ENCODE measurements at regions not wholly inside any gene's neighbourhood (a gene's known extent, or its start where the extent isn't known, plus 50 kb on each side); places are given as distances from the start of the nearest gene placed in this dataset.
"Not testable (repeated sequence)": the region's sequence is repeated elsewhere in the genome, so short reads cannot be mapped to it uniquely, and the experiment has no call there.

- TF ChIP-seq CTCF (conservative IDR thresholded peaks at IDR 0.05; ENCODE audit: low read depth, low read length); NFE2L2 (IDR thresholded peaks at IDR 0.05; ENCODE audit: low read depth, low read length); POLR2A (IDR thresholded peaks at IDR 0.05; ENCODE audit: low read depth, low read length); RAD21 (IDR thresholded peaks at IDR 0.05; ENCODE audit: low read length); USF2 (IDR thresholded peaks at IDR 0.05; ENCODE audit: low read depth, low read length); MAZ (IDR thresholded peaks at IDR 0.05; ENCODE audit: borderline replicate concordance, low read depth, low read length); FOS (IDR thresholded peaks at IDR 0.05; ENCODE audit: low read depth, low read length); CEBPB (IDR thresholded peaks at IDR 0.05; ENCODE audit: low read depth, low read length); SMC3 (IDR thresholded peaks at IDR 0.05; ENCODE audit: low read depth, low read length); BHLHE40 (IDR thresholded peaks at IDR 0.05; ENCODE audit: low read depth, low read length); MAFK (IDR thresholded peaks at IDR 0.05; ENCODE audit: low read depth, low read length); RCOR1 (IDR thresholded peaks at IDR 0.05; ENCODE audit: insufficient replicate concordance, low read length); RFX5 (IDR thresholded peaks at IDR 0.05; ENCODE audit: low read depth, low read length); CHD1 (IDR thresholded peaks at IDR 0.05; ENCODE audit: low read depth, low read length): not testable (repeated sequence)
Measured at GRCh38 chr2:21908712-21909380, 785.1 kb downstream of the TDRD15 start.

Measured in IMR-90 (cell line).